Central memory CD8-positive, alpha-beta T cell (primary cell): ENCODE measurements at regions not wholly inside any gene's neighbourhood (a gene's known extent, or its start where the extent isn't known, plus 50 kb on each side); places are given as distances from the start of the nearest gene placed in this dataset.
"Not testable (repeated sequence)": the region's sequence is repeated elsewhere in the genome, so short reads cannot be mapped to it uniquely, and the experiment has no call there.

Source experiments
- ATAC-seq: fragments of 150-1000 bp; cut with Tn5 transposase; replicated peaks from 2 replicates; pipeline ENCODE4 v1.10.0; 2022; ENCODE audit warnings: mild to moderate bottlenecking, moderate FRiP score, moderate number of reproducible peaks; ENCODE audit not compliant: poor library complexity, severe bottlenecking; ENCODE audit errors: extremely low read depth
- DNase-seq, 2 donors: peaks; one replicate each; pipeline ENCODE4 v3.0.0; 2021; ENCODE audit warnings: low spot score in 2 of 2
- H3K27ac Mint-ChIP-seq: one replicate; pipeline ENCODE4 v1.8.0; 2022; ENCODE audit warnings: low read depth, mild to moderate bottlenecking, moderate library complexity, mixed read lengths
- H3K27me3 Mint-ChIP-seq: one replicate; pipeline ENCODE4 v1.8.0; 2022; ENCODE audit warnings: mixed read lengths
- H3K36me3 Mint-ChIP-seq: one replicate; pipeline ENCODE4 v1.8.0; 2022; ENCODE audit warnings: mild to moderate bottlenecking, moderate library complexity, mixed read lengths; ENCODE audit not compliant: insufficient read depth
- H3K4me1 Mint-ChIP-seq: one replicate; pipeline ENCODE4 v1.8.0; 2022; ENCODE audit warnings: mixed read lengths
- H3K4me3 Mint-ChIP-seq: one replicate; pipeline ENCODE4 v1.8.0; 2022; ENCODE audit warnings: mild to moderate bottlenecking, moderate library complexity, mixed read lengths
- H3K9me3 Mint-ChIP-seq: one replicate; pipeline ENCODE4 v1.8.0; 2022; ENCODE audit warnings: mixed read lengths

- Mint-ChIP-seq H3K36me3 (no peaks in the 10 kb centered on the region), H3K4me1 (no peaks in the 10 kb centered on the region), H3K4me3 (no peak overlapping the region), H3K9me3 (no peaks in the 10 kb centered on the region), H3K27ac (no peak overlapping the region), H3K27me3 (no peaks in the 10 kb centered on the region)
- ATAC-seq (no peak), DNase-seq (no peak)
Measured at GRCh38 chr5:122653087-122654017, 121.5 kb upstream of the SNX2 start.

- no peaks in the 10 kb centered on the region for H3K4me1 Mint-ChIP-seq
- DNase-seq (no peak), ATAC-seq (no peak)
- H3K27me3 Mint-ChIP-seq: no peaks in the 10 kb centered on the region
- H3K36me3 Mint-ChIP-seq: peaks cover 2% of the 10 kb centered on the region
- H3K9me3 Mint-ChIP-seq: no peaks in the 10 kb centered on the region
- no peak overlapping the region for H3K27ac Mint-ChIP-seq
- H3K4me3 Mint-ChIP-seq: no peak overlapping the region
Measured at GRCh38 chr5:122656160-122656559, 118.7 kb upstream of the SNX2 start.

- H3K36me3 Mint-ChIP-seq: peaks cover 2% of the 10 kb centered on the region
- H3K27me3 Mint-ChIP-seq: no peaks in the 10 kb centered on the region
- no peak for ATAC-seq
Measured at GRCh38 chr5:122656577-122656976, 118.3 kb upstream of the SNX2 start.

GRCh38 chr5:122661496-122662180 is 113.2 kb upstream of the SNX2 start:
- Mint-ChIP-seq H3K36me3 (peaks cover 2% of the 10 kb centered on the region), H3K27ac (no peak overlapping the region), H3K27me3 (no peaks in the 10 kb centered on the region), H3K4me1 (no peaks in the 10 kb centered on the region), H3K9me3 (no peaks in the 10 kb centered on the region), H3K4me3 (no peak overlapping the region)
- ATAC-seq: no peak
- no peak for DNase-seq

More at GRCh38 chr5:122656577-122656976, 118.3 kb upstream of the SNX2 start:
- no peaks in the 10 kb centered on the region for H3K4me1 Mint-ChIP-seq
- no peak overlapping the region for H3K27ac Mint-ChIP-seq
- DNase-seq: no peak
- no peaks in the 10 kb centered on the region for H3K9me3 Mint-ChIP-seq
- H3K4me3 Mint-ChIP-seq: no peak overlapping the region

GRCh38 chr5:122665051-122665450 is 109.8 kb upstream of the SNX2 start:
- peaks cover 5% of the 10 kb centered on the region for H3K9me3 Mint-ChIP-seq
- DNase-seq: no peak

GRCh38 chr5:122668552-122668951 is 106.3 kb upstream of the SNX2 start:
- DNase-seq: no peak
- H3K4me3 Mint-ChIP-seq: no peak overlapping the region
- H3K9me3 Mint-ChIP-seq: peaks cover 5% of the 10 kb centered on the region
- H3K27me3 Mint-ChIP-seq: peaks cover 22% of the 10 kb centered on the region
- no peak overlapping the region for H3K27ac Mint-ChIP-seq
- no peak for ATAC-seq
- H3K4me1 Mint-ChIP-seq: no peaks in the 10 kb centered on the region
- no peaks in the 10 kb centered on the region for H3K36me3 Mint-ChIP-seq

More at GRCh38 chr5:122665051-122665450, 109.8 kb upstream of the SNX2 start:
- Mint-ChIP-seq H3K4me3 (no peak overlapping the region), H3K36me3 (no peaks in the 10 kb centered on the region), H3K27me3 (no peaks in the 10 kb centered on the region), H3K27ac (no peak overlapping the region), H3K4me1 (no peaks in the 10 kb centered on the region)
- ATAC-seq: no peak

GRCh38 chr5:122669709-122670108 is 105.2 kb upstream of the SNX2 start:
- H3K27me3 Mint-ChIP-seq: peaks cover 30% of the 10 kb centered on the region
- not testable (repeated sequence) for H3K36me3 Mint-ChIP-seq, ATAC-seq, H3K4me1 Mint-ChIP-seq, H3K9me3 Mint-ChIP-seq, H3K4me3 Mint-ChIP-seq, H3K27ac Mint-ChIP-seq, DNase-seq

GRCh38 chr5:122673343-122673742 is 101.5 kb upstream of the SNX2 start:
- no peaks in the 10 kb centered on the region for H3K36me3 Mint-ChIP-seq
- H3K27ac Mint-ChIP-seq: no peak overlapping the region
- no peak overlapping the region for H3K4me3 Mint-ChIP-seq
- ATAC-seq: no peak
- DNase-seq: no peak
- peaks cover 42% of the 10 kb centered on the region for H3K27me3 Mint-ChIP-seq
- H3K9me3 Mint-ChIP-seq: peaks cover 5% of the 10 kb centered on the region
- no peaks in the 10 kb centered on the region for H3K4me1 Mint-ChIP-seq

GRCh38 chr5:122674385-122674784 is 100.5 kb upstream of the SNX2 start:
- no peaks in the 10 kb centered on the region for H3K4me1 Mint-ChIP-seq
- H3K27ac Mint-ChIP-seq: no peak overlapping the region
- peaks cover 45% of the 10 kb centered on the region for H3K27me3 Mint-ChIP-seq
- H3K4me3 Mint-ChIP-seq: no peak overlapping the region
- DNase-seq (no peak), ATAC-seq (no peak)
- H3K9me3 Mint-ChIP-seq: peaks cover 5% of the 10 kb centered on the region
- H3K36me3 Mint-ChIP-seq: no peaks in the 10 kb centered on the region

GRCh38 chr5:122680623-122681350 is 94.1 kb upstream of the SNX2 start:
- no peaks in the 10 kb centered on the region for H3K4me1 Mint-ChIP-seq
- peaks cover 2% of the 10 kb centered on the region for H3K36me3 Mint-ChIP-seq
- peaks cover 30% of the 10 kb centered on the region for H3K27me3 Mint-ChIP-seq

GRCh38 chr5:122683631-122684030 is 91.2 kb upstream of the SNX2 start:
- DNase-seq (no peak), ATAC-seq (no peak)
- Mint-ChIP-seq H3K27me3 (peaks cover 31% of the 10 kb centered on the region), H3K4me1 (no peaks in the 10 kb centered on the region), H3K4me3 (no peak overlapping the region), H3K27ac (no peak overlapping the region), H3K9me3 (no peaks in the 10 kb centered on the region), H3K36me3 (peaks cover 2% of the 10 kb centered on the region)

More at GRCh38 chr5:122680623-122681350, 94.1 kb upstream of the SNX2 start:
- no peak overlapping the region for H3K27ac Mint-ChIP-seq
- no peaks in the 10 kb centered on the region for H3K9me3 Mint-ChIP-seq
- no peak overlapping the region for H3K4me3 Mint-ChIP-seq
- ATAC-seq (no peak), DNase-seq (no peak)

GRCh38 chr5:122690266-122690665 is 84.6 kb upstream of the SNX2 start:
- no peak for ATAC-seq
- Mint-ChIP-seq H3K36me3 (peaks cover 2% of the 10 kb centered on the region), H3K27ac (no peak overlapping the region)

More at GRCh38 chr5:122690266-122690665, 84.6 kb upstream of the SNX2 start:
- no peak for DNase-seq
- no peaks in the 10 kb centered on the region for H3K4me1 Mint-ChIP-seq
- H3K4me3 Mint-ChIP-seq: no peak overlapping the region
- peaks cover 16% of the 10 kb centered on the region for H3K27me3 Mint-ChIP-seq
- H3K9me3 Mint-ChIP-seq: no peaks in the 10 kb centered on the region
